RWPE1 (cell line): ENCODE measurements at regions not wholly inside any gene's neighbourhood (a gene's known extent, or its start where the extent isn't known, plus 50 kb on each side); places are given as distances from the start of the nearest gene placed in this dataset.

Experiments used
- CTCF ChIA-PET: fragments of 350-600 bp; sonication (Branson Sonifier 250); formaldehyde crosslinking; extraction: SDS; loops from one replicate; lab custom pipeline; 2021; lab: Yijun Ruan, JAX
- POLR2A ChIA-PET: fragments of 400-600 bp; formaldehyde crosslinking; extraction: SDS; loops from one replicate; lab custom pipeline; 2020; ENCODE audit warnings: antibody characterized with exemption; ENCODE audit not compliant: low non-redundant PET; lab: Yijun Ruan, JAX
- DNase-seq: peaks from one replicate; pipeline ENCODE4 v3.0.0; 2012; ENCODE audit warnings: low spot score
- H3K27ac ChIP-seq: fragments of 450-650 bp; 2 replicates; pipeline ENCODE4 v1.5.1; 2017
- CTCF ChIP-seq: fragments of 450-650 bp; conservative IDR thresholded peaks from 2 replicates; pipeline ENCODE4 v1.5.1; 2017; ENCODE audit warnings: low read depth, mild to moderate bottlenecking

DNA sequence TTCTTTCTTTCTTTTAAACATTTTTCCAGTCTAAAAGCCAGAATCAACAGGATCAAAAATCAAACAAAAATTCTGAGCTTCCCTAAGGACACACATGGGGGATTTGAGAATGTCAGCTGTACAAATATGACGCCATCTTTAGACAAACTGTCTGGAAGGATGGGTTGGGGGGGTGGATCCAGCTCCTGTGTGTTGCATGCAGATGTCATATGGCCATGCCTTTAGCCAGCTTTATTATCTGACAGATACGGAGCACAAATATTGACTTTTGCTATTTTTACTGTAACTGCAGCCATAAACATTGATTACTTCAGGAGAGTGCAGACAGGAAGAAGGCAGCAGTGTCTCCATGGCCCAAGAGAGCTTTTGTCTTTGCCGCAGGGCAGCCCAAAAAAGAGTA is 279.4 kb upstream of the ELAC2 start:
- no peak for TF ChIP-seq CTCF
- ChIA-PET POLR2A (no interaction called here), CTCF (interaction anchor here (0.6 to 0.7 kb wide), 2 partner anchors 9 to 268 kb away, joined by 3 read pairs; no protein-coding TSS in a partner anchor)
- no peak overlapping the region for H3K27ac ChIP-seq
- DNase-seq: no peak

DNA sequence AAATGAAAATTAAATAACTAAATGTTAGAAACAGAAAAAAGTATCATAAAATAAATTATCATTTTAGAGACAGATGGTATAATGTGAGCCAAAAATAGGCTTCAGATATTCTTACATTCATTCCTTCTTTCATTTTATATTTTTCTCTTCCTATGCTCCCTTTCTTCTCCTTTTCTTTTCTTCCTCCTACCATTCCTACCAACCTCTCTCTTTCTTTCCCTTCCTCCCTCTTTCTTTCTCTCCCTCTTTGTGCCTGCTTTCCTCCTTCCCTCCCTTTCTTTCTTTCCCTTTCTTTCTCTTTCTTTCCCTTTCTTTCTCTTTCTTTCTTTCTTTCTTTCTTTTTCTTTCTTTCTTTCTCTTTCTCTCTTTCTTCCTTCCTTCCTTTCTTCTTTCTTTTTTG is 275.6 kb upstream of the ELAC2 start:
- no peak overlapping the region for H3K27ac ChIP-seq
- TF ChIP-seq CTCF: no peak
- DNase-seq: no peak
- ChIA-PET CTCF (no interaction called here), POLR2A (no interaction called here)

- TF ChIP-seq CTCF: no peak
- H3K27ac ChIP-seq: no peak overlapping the region
- POLR2A ChIA-PET: no interaction called here
- CTCF ChIA-PET: no interaction called here
- no peak for DNase-seq
Measured at GRCh38 chr17:13292291-13292690, 274.5 kb upstream of the ELAC2 start.

- TF ChIP-seq CTCF: no peak
- DNase-seq: no peak
- ChIA-PET CTCF (interaction anchor here (0.5 to 0.6 kb wide), 3 partner anchors 9 to 236 kb away, joined by 3 to 4 read pairs (median 3); no protein-coding TSS in a partner anchor), POLR2A (no interaction called here)
- no peak overlapping the region for H3K27ac ChIP-seq
Measured at GRCh38 chr17:13288248-13288647, 270.4 kb upstream of the ELAC2 start.

GRCh38 chr17:13287226-13287625 is 269.4 kb upstream of the ELAC2 start:
- ChIA-PET POLR2A (no interaction called here), CTCF (interaction anchor here (0.6 kb wide), 1 partner anchor 628 kb away, joined by 3 read pairs; no protein-coding TSS in a partner anchor)
- H3K27ac ChIP-seq: no peak overlapping the region
- no peak for TF ChIP-seq CTCF
- DNase-seq: no peak

DNA sequence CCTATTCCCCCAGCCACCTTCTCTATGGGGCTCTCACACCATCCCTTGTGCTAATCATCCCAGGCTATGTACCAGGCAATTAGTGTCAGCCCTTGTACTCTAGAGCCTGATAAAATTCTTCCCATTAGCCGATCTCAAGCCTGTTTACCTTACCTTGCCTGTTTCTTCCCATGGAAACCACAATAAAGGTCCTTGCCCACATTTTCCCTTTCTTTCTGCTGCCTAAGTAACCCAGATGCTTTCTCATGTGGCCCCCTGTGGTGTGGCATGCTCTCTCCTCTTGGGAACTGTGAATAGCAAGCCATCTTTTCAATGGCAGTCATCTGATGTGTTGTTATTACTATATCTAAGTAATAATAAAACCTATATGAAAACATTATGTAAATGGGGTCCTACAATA is 265.8 kb upstream of the ELAC2 start:
- no peak for DNase-seq
- CTCF ChIA-PET: no interaction called here
- POLR2A ChIA-PET: no interaction called here
- no peak for TF ChIP-seq CTCF
- no peak overlapping the region for H3K27ac ChIP-seq
